CD1c-positive myeloid dendritic cell (primary cell): ENCODE measurements at regions not wholly inside any gene's neighbourhood (a gene's known extent, or its start where the extent isn't known, plus 50 kb on each side); places are given as distances from the start of the nearest gene placed in this dataset.
A peak's percentile ranks its signal among the peaks of the same experiment; 100 is the strongest.

Source experiments
- DNase-seq: peaks from one replicate; pipeline ENCODE4 v3.0.0-alpha.2; 2016; ENCODE audit errors: extremely low spot score

DNA sequence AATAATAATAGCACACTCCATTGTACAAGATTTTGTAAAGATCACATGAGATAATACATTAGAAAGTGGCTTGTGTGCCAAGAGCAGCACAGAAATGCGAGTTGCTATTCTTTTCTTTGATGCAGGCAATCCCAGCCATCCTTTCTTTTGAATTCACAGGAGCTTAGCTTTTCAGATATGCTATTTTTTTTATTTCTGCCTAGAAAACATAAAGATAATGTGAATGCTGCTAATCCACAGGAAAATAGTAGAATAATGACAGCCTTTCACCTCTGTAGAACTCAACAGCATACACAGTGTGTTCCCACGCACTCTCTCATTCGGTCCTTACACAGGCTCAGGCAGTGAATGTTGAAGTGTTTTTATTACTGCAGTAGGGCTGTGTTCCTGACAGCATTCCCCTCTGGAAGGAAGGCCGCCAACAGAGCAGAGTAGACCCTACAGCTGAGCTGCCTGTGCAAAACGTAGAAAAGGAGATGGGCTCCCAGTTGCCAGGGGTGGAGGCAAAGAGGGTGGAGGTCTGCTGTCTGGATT is 138.8 kb upstream of the TAPT1 start:
- DNase-seq: no peak

DNA sequence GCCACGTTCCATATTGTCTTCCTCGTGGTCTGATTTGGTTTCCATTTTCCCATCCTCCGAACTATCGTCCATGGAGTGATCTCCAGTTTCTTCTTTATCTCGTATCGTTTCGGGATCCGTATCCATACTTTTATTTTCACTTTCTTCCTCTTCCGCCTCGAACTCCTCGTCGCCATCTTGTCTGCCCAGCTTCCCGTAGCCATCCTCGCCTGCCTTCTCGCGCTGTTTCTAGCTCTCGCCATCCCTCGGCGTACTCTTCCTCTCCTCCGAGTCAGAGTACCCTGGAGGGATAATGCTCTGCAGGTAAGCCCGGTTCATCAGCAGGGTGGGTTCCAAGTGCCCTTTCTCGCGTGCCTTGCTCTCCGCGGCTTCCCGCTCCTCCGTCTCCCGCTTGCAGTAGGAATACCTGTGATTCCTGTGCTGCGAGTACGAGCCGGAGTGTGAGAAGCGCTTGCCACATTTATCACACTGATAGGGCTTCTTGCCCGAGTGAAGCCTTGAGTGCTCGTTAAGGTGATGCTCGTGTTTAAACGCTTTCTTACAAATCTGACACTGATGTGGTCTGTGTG is 134.5 kb upstream of the TAPT1 start:
- DNase-seq: no peak

DNA sequence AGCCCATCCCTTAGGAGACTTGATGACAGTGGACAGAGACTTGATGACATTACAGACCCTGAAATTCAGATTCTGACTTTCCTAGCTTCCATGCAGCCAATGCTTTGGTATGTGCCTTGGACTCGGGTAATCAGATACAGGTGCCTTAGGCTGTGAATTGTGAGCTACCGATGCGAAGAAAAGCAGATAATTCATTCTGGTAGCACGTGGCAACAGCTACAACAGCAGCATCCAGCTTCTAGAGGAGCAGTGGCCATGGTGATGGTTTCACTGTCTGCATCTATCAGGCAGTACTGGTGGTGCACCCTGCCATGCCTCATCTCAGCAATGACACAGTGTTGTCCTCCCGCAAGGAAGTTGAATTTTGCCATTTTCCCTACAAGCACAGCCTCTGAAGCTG is 126.9 kb upstream of the TAPT1 start:
- DNase-seq: no peak

DNA sequence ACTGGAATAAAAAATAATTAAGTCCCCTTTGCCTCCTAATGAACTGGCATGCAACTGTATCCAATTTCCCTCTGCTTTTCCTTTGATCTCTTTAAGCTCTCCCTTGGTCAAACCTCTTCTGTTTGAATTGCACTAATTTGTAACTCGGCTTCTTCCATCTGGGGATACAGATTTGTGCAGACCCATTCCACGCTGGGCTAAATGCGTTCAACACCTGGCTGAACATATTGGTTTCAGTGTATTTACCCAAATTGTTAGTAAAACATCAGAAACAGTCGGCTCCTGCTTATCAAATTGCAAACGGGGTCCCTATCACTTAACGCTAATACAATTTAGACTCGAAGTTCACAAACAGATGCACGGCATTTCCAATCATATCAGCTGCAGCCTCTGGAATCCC is 124.9 kb upstream of the TAPT1 start:
- no peak for DNase-seq

DNA sequence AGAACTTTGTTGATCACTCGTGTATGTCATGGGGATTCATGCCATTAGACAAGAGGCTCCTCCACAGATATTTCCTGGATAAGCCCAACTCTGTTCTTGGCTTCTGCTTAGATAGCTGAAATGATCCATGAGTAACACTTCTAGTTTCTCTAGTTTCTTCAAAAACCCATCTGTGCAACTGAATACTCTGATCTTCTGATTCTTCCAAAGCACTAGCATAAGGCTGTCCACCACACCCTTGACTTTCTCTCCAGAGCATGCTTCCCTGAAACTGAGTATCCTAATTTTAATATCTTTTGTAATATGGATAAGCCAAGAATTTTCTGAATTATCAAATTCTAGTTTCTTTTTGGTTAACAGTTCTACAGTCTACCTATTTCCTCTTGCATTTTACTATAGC is 118.6 kb upstream of the TAPT1 start:
- no peak for DNase-seq

DNA sequence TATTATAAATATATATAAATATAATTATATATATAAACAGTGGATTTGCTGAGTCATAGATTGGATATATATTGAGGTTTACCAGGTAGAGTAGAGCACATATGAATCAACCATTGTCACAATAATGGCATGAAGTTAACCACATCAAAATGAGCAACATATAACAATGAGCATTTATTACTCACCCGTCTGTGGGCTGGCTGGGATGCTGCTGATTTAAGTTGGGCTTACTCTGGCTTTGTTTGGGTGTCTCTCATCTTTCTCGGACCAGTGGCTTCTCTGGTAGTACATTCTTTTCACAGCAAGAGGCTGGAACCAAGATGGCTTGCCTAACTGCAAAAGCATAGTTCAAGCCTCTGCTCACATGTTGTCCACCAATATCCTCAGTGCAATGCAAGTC is 111.7 kb upstream of the TAPT1 start:
- DNase-seq: no peak

DNA sequence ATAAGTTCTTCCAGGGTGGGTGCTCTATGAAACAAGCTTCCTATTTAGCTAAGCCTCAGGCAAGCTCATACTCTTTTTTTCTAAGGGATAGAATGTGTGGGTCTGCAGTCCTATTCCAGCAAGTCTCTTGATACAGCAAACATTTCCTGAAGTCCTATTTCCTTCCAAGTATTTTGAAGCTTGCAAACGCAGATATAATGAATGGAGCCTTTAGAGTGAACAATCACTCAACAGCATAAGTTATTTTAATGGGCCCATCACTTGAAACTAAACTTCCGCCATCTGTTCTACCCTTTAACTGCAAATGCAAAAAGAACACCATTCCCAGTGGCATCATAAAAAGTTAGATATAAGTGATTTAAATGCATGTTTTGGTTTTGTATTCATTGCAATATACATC is 108.3 kb upstream of the TAPT1 start:
- DNase-seq: no peak

DNA sequence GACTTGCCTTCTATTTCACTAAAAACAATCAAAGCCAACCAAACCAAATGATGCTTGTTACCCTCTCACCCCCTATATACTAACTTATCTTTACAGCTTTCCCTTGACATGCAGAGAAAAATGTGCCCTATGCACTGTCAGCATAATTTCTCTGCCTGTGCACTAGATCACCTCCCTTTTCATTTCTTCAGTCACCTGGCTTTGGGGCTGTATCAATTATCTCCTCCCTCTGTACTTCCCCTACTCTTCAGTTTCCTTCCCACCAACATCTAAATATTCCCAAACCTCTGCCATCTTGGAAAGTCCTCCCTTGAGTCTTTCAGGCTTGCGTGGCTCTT is 103.5 kb upstream of the TAPT1 start:
- no peak for DNase-seq

DNA sequence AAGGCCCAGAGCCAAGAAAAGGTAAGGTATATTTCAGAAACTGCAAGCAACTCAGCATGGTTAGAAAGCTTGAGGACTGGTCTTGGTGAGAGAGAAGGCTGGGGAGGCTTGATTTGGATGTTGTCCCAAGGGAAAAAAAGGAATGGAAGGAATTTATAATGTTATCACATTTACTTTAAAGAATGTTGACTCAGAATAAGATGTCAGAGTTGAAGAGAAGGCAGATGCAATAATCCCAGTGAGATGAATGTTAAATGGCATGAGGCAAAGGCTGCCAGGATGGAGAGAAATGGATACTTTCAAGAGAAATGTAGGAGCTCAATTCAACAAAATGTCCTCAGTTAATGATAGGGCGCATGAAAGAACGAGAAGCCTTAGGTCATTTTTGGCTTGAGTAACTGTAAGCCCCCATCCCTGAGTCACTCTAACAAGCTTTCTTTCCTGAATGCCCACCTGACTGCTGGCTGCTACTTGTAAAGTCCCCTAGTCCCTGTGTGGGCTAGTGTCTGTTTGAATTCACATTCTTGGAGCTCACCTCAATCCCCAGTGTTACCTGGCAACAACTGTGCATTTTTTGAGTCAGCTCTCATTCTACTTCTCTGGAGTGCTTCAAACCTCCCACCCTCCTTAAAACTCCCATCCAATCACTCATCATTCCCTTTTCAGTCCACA is 103.0 kb upstream of the TAPT1 start:
- DNase-seq: no peak

DNA sequence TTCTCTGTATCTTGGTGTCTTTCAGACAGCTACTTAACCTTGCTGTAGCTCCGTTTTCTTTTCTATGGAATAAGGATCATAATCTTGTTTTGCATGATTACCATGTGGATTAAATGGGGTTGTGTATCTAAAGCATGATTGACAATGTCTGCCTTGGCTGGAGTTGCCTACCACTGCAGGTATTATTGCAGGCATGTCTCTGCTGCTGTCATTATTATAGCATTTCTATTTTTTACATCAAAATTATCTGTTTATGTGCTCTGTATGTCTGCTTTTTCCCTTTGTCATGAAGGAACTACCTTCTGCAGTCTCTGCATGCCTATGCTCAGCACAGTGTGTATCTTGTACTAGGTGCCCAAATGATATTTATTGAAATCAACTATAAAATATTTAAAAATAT is 95.9 kb upstream of the TAPT1 start:
- DNase-seq: no peak

DNA sequence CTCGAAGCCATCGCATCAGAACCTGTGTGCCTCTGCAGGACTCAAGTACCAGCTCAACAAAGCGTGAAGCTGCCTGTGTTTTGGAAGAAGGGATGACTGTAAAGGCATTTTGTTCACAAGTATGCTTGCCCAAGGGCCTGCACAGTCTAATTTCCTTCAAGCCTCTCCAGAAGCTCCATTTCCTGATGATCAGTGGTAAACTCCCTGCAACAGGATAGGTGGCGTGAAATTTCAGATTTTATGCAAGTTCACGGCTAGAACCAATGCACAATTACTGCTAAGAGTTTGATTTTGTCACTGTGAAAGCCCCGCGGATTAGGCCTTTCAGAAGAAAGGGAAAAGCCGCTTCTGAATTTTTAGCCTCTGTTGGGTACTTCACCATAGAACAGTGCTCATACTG is 89.2 kb upstream of the TAPT1 start:
- no peak for DNase-seq

DNA sequence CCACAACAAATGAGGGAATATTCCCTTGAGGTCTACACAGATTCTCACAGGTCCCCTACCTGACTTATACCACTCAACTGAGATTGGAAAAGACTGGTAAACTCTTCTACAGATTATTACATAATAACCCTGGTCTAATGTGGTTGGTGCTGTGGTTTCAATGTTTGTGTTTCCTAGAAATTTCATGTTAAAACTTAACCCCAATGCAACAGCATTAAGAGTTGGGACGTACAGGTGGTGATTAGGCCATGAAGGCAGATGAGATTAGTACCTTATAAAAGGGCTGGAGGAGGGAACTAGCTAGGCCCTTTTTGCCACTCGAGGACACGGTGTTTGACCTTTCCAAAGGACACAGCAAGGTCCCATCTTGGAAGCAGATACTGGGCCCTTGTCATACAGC is 84.3 kb upstream of the TAPT1 start:
- DNase-seq: no peak

DNA sequence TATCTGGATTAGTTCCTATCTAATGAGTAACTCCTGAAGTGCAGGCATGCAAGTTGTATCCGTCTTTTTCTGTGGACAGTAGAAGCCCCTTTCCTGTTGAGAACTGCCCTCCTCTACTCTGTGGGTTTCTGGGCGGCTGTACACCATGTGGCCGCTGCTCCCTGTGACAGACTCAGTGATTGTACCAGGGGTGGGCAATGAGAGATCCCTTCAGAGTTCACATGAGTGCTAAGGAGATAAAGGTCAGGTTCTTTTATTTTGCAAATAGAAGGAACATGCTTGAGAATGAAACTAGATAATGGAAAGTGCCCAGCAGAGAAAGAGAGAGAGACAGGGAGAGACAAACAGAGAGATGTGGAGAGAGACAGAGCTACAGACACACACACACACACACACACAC is 76.4 kb upstream of the TAPT1 start:
- DNase-seq: no peak

DNA sequence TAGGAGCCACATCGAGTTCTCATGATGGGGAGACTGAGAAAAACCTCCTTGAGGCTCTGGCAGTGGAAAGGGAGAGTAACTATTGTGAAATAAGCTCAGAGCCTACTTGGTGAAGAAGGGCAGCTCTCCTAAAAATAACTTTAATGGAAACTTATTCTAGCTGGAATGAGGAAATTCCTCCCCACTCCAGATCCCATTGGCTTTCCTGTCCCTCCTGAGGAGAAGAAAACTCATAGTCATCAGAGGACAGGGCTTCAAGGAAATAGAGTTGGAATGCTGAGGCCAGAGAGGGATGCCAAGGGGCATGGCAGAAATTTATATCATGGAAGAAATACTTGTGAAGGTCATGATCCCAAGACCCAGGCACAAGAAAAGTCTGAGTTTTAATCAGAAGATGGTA is 70.7 kb upstream of the TAPT1 start:
- DNase-seq: no peak

DNA sequence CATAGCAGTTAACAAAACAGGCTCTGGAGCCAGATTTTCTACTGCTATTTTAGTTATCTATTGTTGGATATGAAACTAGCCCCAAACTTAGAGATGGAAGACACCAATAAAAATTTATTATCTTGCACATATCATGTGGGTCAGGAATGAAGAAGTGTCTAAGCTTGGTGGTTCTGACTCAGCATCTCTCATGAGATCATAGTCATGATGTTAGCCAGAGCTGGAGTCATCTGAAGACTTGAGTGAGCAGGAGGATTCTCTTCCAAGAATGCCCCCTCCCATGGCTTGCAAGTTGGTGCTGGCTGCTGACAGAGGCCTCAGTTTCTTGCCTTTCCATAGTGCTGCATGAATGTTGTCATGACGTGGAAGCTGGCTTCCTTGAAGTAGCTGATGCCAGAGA is 68.2 kb upstream of the TAPT1 start:
- DNase-seq: peak; percentile 38

DNA sequence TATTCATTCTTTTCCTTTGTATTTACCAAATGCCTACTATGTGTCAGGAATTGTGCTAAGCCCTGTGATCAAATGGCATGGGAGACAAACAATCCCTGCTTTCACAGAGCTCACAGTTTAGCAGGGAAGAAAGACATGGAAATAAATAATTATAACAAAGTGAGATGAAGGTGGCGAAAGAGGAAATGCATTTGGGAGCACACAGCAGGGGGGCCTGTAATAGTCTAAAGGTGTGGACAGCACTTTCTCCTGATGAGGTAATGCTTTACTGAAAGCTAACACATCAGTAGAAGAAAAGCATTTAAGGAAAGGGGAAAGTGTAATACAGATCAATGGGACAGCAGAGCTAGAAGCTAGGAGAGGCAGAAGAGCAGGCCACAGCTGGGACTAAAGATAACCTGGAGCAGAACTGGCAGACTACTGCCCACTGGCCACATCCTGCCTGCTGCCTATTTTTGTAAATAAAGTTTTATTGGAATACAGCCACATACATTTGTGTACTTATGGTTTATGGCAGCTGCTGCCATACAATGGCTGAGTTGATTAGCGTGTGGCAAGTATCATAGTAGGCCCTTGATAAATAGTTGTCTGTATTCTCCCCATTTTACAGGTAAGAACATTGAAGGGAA is 67.1 kb upstream of the TAPT1 start:
- DNase-seq: no peak

DNA sequence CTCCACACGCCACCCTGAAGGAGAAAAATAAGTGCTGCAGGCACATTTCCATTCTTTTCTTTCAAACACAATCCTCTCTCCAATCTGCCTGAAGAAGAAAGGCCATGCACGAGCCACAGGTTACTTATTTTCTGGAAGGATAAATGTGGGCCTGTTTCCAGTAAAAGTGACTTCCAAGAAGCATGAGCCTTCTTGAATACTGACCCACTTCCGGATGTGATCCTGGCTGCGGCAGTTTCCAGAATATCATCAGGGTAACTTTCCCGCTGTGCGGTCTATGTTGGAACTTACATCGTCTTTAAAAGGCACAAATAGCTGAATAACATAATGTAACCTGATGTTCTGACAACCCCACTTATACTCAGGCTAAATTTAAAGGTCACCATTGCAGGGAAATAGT is 66.3 kb upstream of the TAPT1 start:
- no peak for DNase-seq

DNA sequence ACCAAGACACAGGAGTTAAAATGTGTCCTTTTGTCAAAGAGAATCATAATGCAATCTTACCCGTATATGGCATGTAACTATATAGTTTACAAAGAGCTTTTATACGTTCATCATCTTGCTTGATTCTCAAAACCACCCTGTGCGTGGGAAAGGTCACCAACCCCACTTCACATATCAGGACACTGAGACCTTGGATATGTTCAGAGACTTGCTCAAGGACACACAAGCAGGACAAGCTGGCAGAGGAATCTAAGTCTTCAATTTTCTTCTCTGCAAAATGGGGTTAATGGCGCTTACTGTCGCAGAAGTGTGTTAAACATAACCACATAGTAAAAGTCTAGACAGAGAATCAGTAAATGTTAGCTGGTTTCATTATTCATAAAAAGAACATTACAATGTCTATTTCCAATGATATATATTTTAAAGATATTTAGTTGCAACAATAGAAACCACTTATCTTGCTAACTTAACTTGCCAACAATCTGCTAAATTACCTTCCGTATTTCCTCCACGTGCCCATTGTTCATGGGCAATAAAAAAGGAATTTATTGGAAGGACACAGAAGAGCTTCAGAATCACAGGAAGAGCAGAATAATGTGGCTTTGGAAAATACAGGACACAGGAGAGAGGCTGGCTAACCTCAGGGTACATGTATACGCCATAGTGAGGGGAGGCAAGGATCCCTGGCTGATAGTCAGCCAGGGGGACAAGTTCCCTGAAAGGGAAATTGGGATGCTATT is 64.6 kb upstream of the TAPT1 start:
- no peak for DNase-seq

DNA sequence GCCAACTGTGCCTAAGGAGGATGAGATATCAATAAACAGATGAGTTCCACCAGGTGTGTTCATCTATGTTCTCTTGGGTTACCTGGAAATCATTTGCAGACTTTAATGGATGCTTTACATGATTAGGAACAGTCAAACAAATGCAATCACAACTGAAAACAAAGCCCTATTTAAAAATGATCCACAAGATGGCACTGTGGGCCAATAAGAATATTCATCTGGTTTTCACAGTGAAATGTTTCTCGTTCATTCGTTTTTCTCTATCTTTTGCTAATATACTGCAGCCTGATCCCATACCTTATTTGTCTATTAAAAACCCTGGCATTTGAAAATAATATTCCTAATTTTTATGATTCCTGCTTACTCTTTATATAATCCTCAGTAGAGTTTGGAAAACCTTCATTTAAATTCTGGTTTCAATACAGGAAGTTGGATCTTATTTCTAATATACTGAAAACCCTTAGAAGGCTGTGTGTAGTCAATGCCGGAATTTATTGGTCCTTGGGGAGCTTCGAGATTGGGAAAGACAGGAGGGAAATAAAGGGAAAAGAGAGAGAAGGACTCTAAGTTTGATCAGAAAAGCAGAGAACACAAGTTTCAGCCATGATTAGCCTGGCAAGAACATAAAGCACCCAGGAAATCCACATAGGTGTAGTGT is 63.8 kb upstream of the TAPT1 start:
- peak; percentile 25 for DNase-seq

DNA sequence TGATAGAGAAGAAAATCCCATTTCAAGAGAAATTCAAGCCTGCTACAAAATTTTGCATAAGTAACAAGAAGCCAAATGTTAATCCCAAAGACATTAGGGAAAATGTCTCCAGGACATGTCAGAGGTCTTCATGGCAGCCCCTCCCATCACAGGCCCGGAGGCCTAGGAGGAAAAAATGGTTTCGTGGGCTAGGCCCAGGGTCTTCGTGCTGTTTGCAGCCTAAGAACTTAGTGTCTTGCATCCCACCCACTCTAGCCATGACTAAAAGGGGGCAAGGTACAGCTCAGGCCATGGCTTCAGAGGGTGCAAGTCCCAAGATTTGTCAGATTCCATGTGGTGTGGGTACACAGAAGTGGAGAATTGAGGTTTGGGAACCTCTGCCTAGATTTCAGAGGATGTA is 57.8 kb upstream of the TAPT1 start:
- DNase-seq: no peak

DNA sequence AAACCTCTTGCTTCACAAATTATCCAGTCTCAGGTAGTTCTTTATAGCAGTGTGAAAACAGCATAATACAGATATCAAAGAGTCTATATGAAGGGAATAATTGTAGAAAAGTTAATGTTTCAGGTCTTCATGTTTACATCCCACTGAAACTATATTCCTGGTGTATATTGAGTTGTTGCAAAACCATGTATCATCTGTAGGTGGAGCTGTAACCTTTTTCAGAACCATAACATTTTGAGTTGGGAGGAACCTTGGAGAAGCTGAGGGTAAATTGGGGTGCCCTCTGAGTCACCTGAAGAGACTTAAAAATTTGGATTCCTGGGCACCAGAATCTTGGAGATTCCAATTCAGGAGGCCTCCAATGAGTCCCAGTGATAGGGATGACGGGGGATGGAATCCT is 51.9 kb upstream of the TAPT1 start:
- DNase-seq: no peak
